Transverse colon (tissue), 4 donors: ENCODE measurements at regions not wholly inside any gene's neighbourhood (a gene's known extent, or its start where the extent isn't known, plus 50 kb on each side); places are given as distances from the start of the nearest gene placed in this dataset.

ENCODE experiments used
- EP300 ChIP-seq: sonication (generic); formaldehyde crosslinking; IDR thresholded peaks from one replicate; pipeline ENCODE4 v1.6.1; 2017; ENCODE audit warnings: antibody characterized with exemption, low read depth
- POLR2AphosphoS5 ChIP-seq, 3 donors: sonication (generic); formaldehyde crosslinking; IDR thresholded peaks; one replicate each; pipeline ENCODE4 v1.6.1; 2016; ENCODE audit warnings: antibody characterized with exemption in 3 of 3
- TF ChIP-seq, protein P1 (sequence below), 5 experiments: fragments of 200-600 bp in 3 of 5; fragments of 450-650 bp in 2 of 5; sonication (generic) in 3 of 5; IDR thresholded peaks; 1 replicate in 2 of 5; 2 replicates in 3 of 5; pipeline ENCODE4 v1.5.1; 2016 to 2017; ENCODE audit warnings: antibody characterized with exemption in 5 of 5, inconsistent platforms in 3 of 5, mild to moderate bottlenecking in 2 of 5, moderate library complexity in 1 of 5

DNA sequence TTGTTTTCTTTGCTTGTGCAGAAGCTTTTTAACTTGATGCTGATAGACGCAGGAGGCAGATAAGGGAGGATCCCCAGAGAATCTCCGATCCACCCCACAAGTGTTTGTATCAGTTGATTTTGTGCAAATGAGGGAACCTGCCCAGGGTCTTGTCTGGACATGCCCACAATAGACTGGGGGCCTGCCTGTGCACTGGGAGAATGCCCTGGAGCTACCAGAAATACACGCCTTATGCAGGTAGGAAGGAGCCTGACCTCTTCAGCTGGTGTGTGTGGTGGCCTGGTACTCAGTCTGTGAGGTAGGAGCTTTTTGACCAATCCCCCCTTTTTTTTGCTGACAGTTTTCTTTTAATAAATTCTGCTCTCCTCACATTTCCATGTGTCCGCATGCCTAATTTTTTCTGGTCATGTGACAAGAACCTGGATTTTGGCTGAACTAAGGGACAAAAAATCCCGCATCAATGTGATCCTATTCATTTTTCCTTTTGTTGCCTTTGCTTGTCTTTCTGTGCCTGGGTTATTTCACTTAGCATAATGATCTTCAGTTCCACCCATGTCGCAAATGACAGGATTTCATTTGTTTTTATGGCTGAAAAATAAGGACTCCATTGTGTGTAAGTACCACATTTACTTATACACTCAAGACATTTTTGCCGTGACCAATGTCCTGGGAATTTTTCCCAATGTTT lies 430.6 kb upstream of the NRG3 start:
- TF ChIP-seq, protein P1, sequence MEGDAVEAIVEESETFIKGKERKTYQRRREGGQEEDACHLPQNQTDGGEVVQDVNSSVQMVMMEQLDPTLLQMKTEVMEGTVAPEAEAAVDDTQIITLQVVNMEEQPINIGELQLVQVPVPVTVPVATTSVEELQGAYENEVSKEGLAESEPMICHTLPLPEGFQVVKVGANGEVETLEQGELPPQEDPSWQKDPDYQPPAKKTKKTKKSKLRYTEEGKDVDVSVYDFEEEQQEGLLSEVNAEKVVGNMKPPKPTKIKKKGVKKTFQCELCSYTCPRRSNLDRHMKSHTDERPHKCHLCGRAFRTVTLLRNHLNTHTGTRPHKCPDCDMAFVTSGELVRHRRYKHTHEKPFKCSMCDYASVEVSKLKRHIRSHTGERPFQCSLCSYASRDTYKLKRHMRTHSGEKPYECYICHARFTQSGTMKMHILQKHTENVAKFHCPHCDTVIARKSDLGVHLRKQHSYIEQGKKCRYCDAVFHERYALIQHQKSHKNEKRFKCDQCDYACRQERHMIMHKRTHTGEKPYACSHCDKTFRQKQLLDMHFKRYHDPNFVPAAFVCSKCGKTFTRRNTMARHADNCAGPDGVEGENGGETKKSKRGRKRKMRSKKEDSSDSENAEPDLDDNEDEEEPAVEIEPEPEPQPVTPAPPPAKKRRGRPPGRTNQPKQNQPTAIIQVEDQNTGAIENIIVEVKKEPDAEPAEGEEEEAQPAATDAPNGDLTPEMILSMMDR (IDR thresholded peaks at IDR 0.05), result no peak
- TF ChIP-seq POLR2AphosphoS5 (IDR thresholded peaks at IDR 0.05), result no peak
- TF ChIP-seq EP300, result no peak
